ENCODE measurements at regions not wholly inside any gene's neighbourhood (a gene's known extent, or its start where the extent isn't known, plus 50 kb on each side); places are given as distances from the start of the nearest gene placed in this dataset.

GRCh38 chr14:87397499-87397898 lies 595.5 kb downstream of the GALC start:
- no peak overlapping the region for H3K27ac ChIP-seq (ENCODE audit: low read depth in 1 of 2, low read length in 2 of 2)
- WGBS: 46% methylated on average over 4 of the region's 4 CpGs
- H3K4me3 ChIP-seq (ENCODE audit: low read depth in 1 of 3, low read length in 3 of 3): no peak overlapping the region
- TF ChIP-seq ZBTB33 (IDR thresholded peaks at IDR 0.05) (no peak), HNF4A (conservative IDR thresholded peaks at IDR 0.05) (no peak), YY1 (IDR thresholded peaks at IDR 0.05) (no peak), REST (IDR thresholded peaks at IDR 0.05) (no peak), CTCF (IDR thresholded peaks at IDR 0.05; ENCODE audit: low read depth, low read length, missing input control) (no peak), RAD21 (IDR thresholded peaks at IDR 0.05) (no peak), NR2F2 (IDR thresholded peaks at IDR 0.05) (no peak), EGR1 (IDR thresholded peaks at IDR 0.05; ENCODE audit: low read depth in 2 of 2) (no peak), HNF4G (IDR thresholded peaks at IDR 0.05) (no peak), ATF3 (IDR thresholded peaks at IDR 0.05) (no peak), SP1 (IDR thresholded peaks at IDR 0.05) (no peak), JUND (IDR thresholded peaks at IDR 0.05) (no peak), FOXA1 (IDR thresholded peaks at IDR 0.05) (no peak), MAX (IDR thresholded peaks at IDR 0.05) (no peak), FOXA2 (IDR thresholded peaks at IDR 0.05) (no peak), TAF1 (conservative IDR thresholded peaks at IDR 0.05) (no peak), GABPA (IDR thresholded peaks at IDR 0.05 in 1 of 2, conservative IDR thresholded peaks at IDR 0.05 in 1 of 2) (no peak), RXRA (IDR thresholded peaks at IDR 0.05) (no peak)
- DNase-seq (ENCODE audit: low spot score): no peak
- H3K27me3 ChIP-seq (ENCODE audit: control insufficient read depth in 4 of 4, insufficient read depth in 4 of 4, low read length in 3 of 4): no peaks in the 10 kb centered on the region
- H3K9me3 ChIP-seq (ENCODE audit: control insufficient read depth in 4 of 4, low read length in 3 of 4): no peaks in the 10 kb centered on the region
- no peak overlapping the region for H3K9ac ChIP-seq (ENCODE audit: low read depth in 1 of 2, low read length in 2 of 2)
- H3K4me1 ChIP-seq (ENCODE audit: control insufficient read depth in 4 of 4, insufficient read depth in 4 of 4, low read length in 3 of 4): no peaks in the 10 kb centered on the region
- no peaks in the 10 kb centered on the region for H3K36me3 ChIP-seq (ENCODE audit: control insufficient read depth in 4 of 4, insufficient read depth in 3 of 4, low read depth in 1 of 4, low read length in 3 of 4)
